OCI-LY1 (cell line): ENCODE measurements at regions not wholly inside any gene's neighbourhood (a gene's known extent, or its start where the extent isn't known, plus 50 kb on each side); places are given as distances from the start of the nearest gene placed in this dataset.

Source experiments
- H2AFZ ChIP-seq: fragments of 200-600 bp; sonication (generic), shearing (Covaris generic); 2 replicates; pipeline ENCODE4 v1.6.0; 2014; ENCODE audit warnings: antibody characterized with exemption, mild to moderate bottlenecking, low read length
- H3F3A ChIP-seq: fragments of 200-600 bp; sonication (generic), shearing (Covaris generic); 2 replicates; pipeline ENCODE4 v1.6.0; 2014; ENCODE audit warnings: mild to moderate bottlenecking, antibody characterized with exemption, low read length, moderate library complexity; ENCODE audit not compliant: insufficient read depth
- H3K27ac ChIP-seq: fragments of 200-600 bp; sonication (generic); 2 replicates; pipeline ENCODE4 v1.5.1; 2014; ENCODE audit warnings: low read length, mixed run types, mild to moderate bottlenecking, low read depth; ENCODE audit not compliant: poor library complexity, severe bottlenecking
- H3K27me3 ChIP-seq: fragments of 200-600 bp; sonication (generic); 2 replicates; pipeline ENCODE4 v1.6.0; 2014; ENCODE audit warnings: antibody characterized with exemption, mild to moderate bottlenecking, low read length, moderate library complexity; ENCODE audit not compliant: insufficient read depth
- H3K36me3 ChIP-seq: fragments of 200-600 bp; sonication (generic); 2 replicates; pipeline ENCODE4 v1.6.1; 2014; ENCODE audit warnings: mild to moderate bottlenecking, antibody characterized with exemption, low read length, moderate library complexity, mixed read lengths; ENCODE audit not compliant: insufficient read depth
- H3K4me1 ChIP-seq: fragments of 200-600 bp; sonication (generic); 2 replicates; pipeline ENCODE4 v1.5.1; 2014; ENCODE audit warnings: mild to moderate bottlenecking, low read length, moderate library complexity; ENCODE audit not compliant: insufficient read depth, severe bottlenecking
- H3K4me2 ChIP-seq: fragments of 200-600 bp; sonication (generic), shearing (Covaris generic); 2 replicates; pipeline ENCODE4 v1.6.1; 2014; ENCODE audit warnings: low read length
- H3K4me3 ChIP-seq: fragments of 200-600 bp; sonication (generic); 2 replicates; pipeline ENCODE4 v1.5.1; 2014; ENCODE audit warnings: low read length, low read depth, mild to moderate bottlenecking, mixed read lengths; ENCODE audit not compliant: poor library complexity, severe bottlenecking
- H3K79me2 ChIP-seq: fragments of 200-600 bp; shearing (Covaris generic); 2 replicates; pipeline ENCODE4 v1.6.1; 2016; ENCODE audit warnings: mixed run types, low read length, mixed read lengths; ENCODE audit not compliant: insufficient read depth
- H3K9ac ChIP-seq: fragments of 200-600 bp; sonication (generic), shearing (Covaris generic); 2 replicates; pipeline ENCODE4 v1.6.1; 2014; ENCODE audit warnings: mild to moderate bottlenecking, low read length, mixed read lengths
- H3K9me2 ChIP-seq: fragments of 200-600 bp; sonication (generic), shearing (Covaris generic); 2 replicates; pipeline ENCODE4 v1.6.1; 2014; ENCODE audit warnings: low read depth, mild to moderate bottlenecking, low read length, mixed read lengths
- H3K9me3 ChIP-seq: fragments of 200-600 bp; shearing (Covaris generic); 2 replicates; pipeline ENCODE4 v1.6.1; 2014; ENCODE audit warnings: low read length, mixed read lengths
- H4K20me1 ChIP-seq: fragments of 200-600 bp; sonication (generic), shearing (Covaris generic); 2 replicates; pipeline ENCODE4 v1.6.0; 2016; ENCODE audit warnings: mild to moderate bottlenecking, low read length; ENCODE audit not compliant: insufficient read depth
- CTCF ChIP-seq: fragments of 200-600 bp; sonication (generic), shearing (Covaris generic); IDR thresholded peaks from 2 replicates; pipeline ENCODE4 v1.5.1; 2017; ENCODE audit warnings: mild to moderate bottlenecking, antibody characterized with exemption, low read length, moderate library complexity, mixed read lengths
- EZH2 ChIP-seq: fragments of 200-600 bp; sonication (generic), shearing (Covaris generic); IDR thresholded peaks from 2 replicates; pipeline ENCODE4 v1.8.0; 2017; ENCODE audit warnings: borderline replicate concordance, mixed run types, mild to moderate bottlenecking, antibody characterized with exemption, low read length, moderate library complexity, mixed read lengths

- Histone ChIP-seq H3K9me2 (no peaks in the 10 kb centered on the region), H3K4me2 (no peak overlapping the region), H3K4me3 (no peak overlapping the region), H3K4me1 (no peaks in the 10 kb centered on the region), H4K20me1 (no peaks in the 10 kb centered on the region), H3K9ac (no peak overlapping the region), H2AFZ (no peak overlapping the region), H3K36me3 (no peaks in the 10 kb centered on the region), H3K9me3 (no peaks in the 10 kb centered on the region), H3K27me3 (no peaks in the 10 kb centered on the region), H3K79me2 (no peaks in the 10 kb centered on the region), H3F3A (no peaks in the 10 kb centered on the region), H3K27ac (no peak overlapping the region)
- TF ChIP-seq EZH2 (no peak), CTCF (no peak)
These were observed 86.2 kb upstream of the DEFB112 start for GRCh38 chr6:50135968-50136367.

- no peaks in the 10 kb centered on the region for H3K79me2 ChIP-seq
- no peak for TF ChIP-seq EZH2
- no peak for TF ChIP-seq CTCF
- no peak overlapping the region for H3K27ac ChIP-seq
- H3K27me3 ChIP-seq = no peaks in the 10 kb centered on the region
- H3K9me2 ChIP-seq = no peaks in the 10 kb centered on the region
- H4K20me1 ChIP-seq = no peaks in the 10 kb centered on the region
- no peaks in the 10 kb centered on the region for H3K4me1 ChIP-seq
- no peak overlapping the region for H2AFZ ChIP-seq
- no peak overlapping the region for H3K4me3 ChIP-seq
- H3K9ac ChIP-seq = no peak overlapping the region
- no peaks in the 10 kb centered on the region for H3K9me3 ChIP-seq
- no peaks in the 10 kb centered on the region for H3K36me3 ChIP-seq
- H3F3A ChIP-seq = no peaks in the 10 kb centered on the region
- H3K4me2 ChIP-seq = no peak overlapping the region
These were observed 91.4 kb upstream of the DEFB112 start for GRCh38 chr6:50141100-50141499.

GRCh38 chr6:50143011-50143719 lies 93.4 kb upstream of the DEFB112 start:
- H3F3A ChIP-seq = no peaks in the 10 kb centered on the region
- no peaks in the 10 kb centered on the region for H3K79me2 ChIP-seq
- no peaks in the 10 kb centered on the region for H3K9me2 ChIP-seq
- H3K27me3 ChIP-seq = no peaks in the 10 kb centered on the region
- H3K4me1 ChIP-seq = no peaks in the 10 kb centered on the region
- no peaks in the 10 kb centered on the region for H4K20me1 ChIP-seq
- no peak overlapping the region for H2AFZ ChIP-seq
- H3K9ac ChIP-seq = no peak overlapping the region
- no peak for TF ChIP-seq CTCF
- no peak for TF ChIP-seq EZH2
- H3K4me2 ChIP-seq = no peak overlapping the region
- H3K36me3 ChIP-seq = no peaks in the 10 kb centered on the region
- no peak overlapping the region for H3K4me3 ChIP-seq
- H3K9me3 ChIP-seq = no peaks in the 10 kb centered on the region
- no peak overlapping the region for H3K27ac ChIP-seq
